CD4-positive, CD25-positive, alpha-beta regulatory T cell (primary cell): ENCODE measurements at regions not wholly inside any gene's neighbourhood (a gene's known extent, or its start where the extent isn't known, plus 50 kb on each side); places are given as distances from the start of the nearest gene placed in this dataset.

Source experiments
- ATAC-seq, 2 donors: fragments of 150-1000 bp; cut with Tn5 transposase; one replicate each; pipeline ENCODE4 v1.10.0; 2021; ENCODE audit warnings: low read depth in 2 of 2, moderate number of reproducible peaks in 2 of 2, moderate library complexity in 1 of 2
- DNase-seq, 3 donors: peaks; one replicate each; pipeline versions ENCODE4 v3.0.0 to v3.0.0-alpha.2; 2012 to 2022; ENCODE audit warnings: mixed read lengths in 1 of 3
- H3K27ac ChIP-seq: one replicate; pipeline ENCODE4 v1.7.0; 2013; ENCODE audit warnings: mild to moderate bottlenecking, low read length; ENCODE audit not compliant: insufficient read depth, poor library complexity, severe bottlenecking
- H3K27me3 ChIP-seq: one replicate; pipeline ENCODE4 v1.7.0; 2013; ENCODE audit warnings: low read length; ENCODE audit not compliant: control insufficient read depth, insufficient read depth
- H3K36me3 ChIP-seq: one replicate; pipeline ENCODE4 v1.7.0; 2013; ENCODE audit warnings: mild to moderate bottlenecking, low read length, moderate library complexity; ENCODE audit not compliant: control insufficient read depth, insufficient read depth
- H3K4me1 ChIP-seq: 2 replicates; pipeline ENCODE4 v1.7.0; 2013; ENCODE audit warnings: mild to moderate bottlenecking, low read length; ENCODE audit not compliant: insufficient read depth, control insufficient read depth, poor library complexity, severe bottlenecking
- H3K4me3 ChIP-seq: one replicate; pipeline ENCODE4 v1.7.0; 2013; ENCODE audit warnings: low read depth, mild to moderate bottlenecking, low read length, moderate library complexity
- H3K9me3 ChIP-seq, 2 experiments: 1 replicate in 1 of 2; 2 replicates in 1 of 2; pipeline ENCODE4 v1.7.0; 2013; ENCODE audit warnings: low read length in 2 of 2, mild to moderate bottlenecking in 1 of 2, moderate library complexity in 1 of 2; ENCODE audit not compliant: control insufficient read depth in 2 of 2
- H3K27ac Mint-ChIP-seq, 3 donors: one replicate each; pipeline ENCODE4 v1.8.0; 2020 to 2022; ENCODE audit warnings: mild to moderate bottlenecking in 3 of 3, mixed read lengths in 3 of 3, moderate library complexity in 2 of 3
- H3K27me3 Mint-ChIP-seq: one replicate; pipeline ENCODE4 v1.8.0; 2022; ENCODE audit warnings: mild to moderate bottlenecking, mixed read lengths
- H3K36me3 Mint-ChIP-seq: one replicate; pipeline ENCODE4 v1.8.0; 2020; ENCODE audit warnings: mixed read lengths
- H3K4me1 Mint-ChIP-seq, 4 donors: one replicate each; pipeline ENCODE4 v1.8.0; 2020 to 2022; ENCODE audit warnings: mixed read lengths in 4 of 4, mild to moderate bottlenecking in 1 of 4
- H3K4me3 Mint-ChIP-seq, 4 donors: one replicate each; pipeline ENCODE4 v1.8.0; 2020 to 2022; ENCODE audit warnings: mild to moderate bottlenecking in 4 of 4, mixed read lengths in 4 of 4, moderate library complexity in 3 of 4
- H3K9me3 Mint-ChIP-seq, 7 donors: one replicate each; pipeline ENCODE4 v1.8.0; 2020 to 2022; ENCODE audit warnings: mixed read lengths in 7 of 7, mild to moderate bottlenecking in 3 of 7, moderate library complexity in 2 of 7

- no peak overlapping the region for H3K27ac Mint-ChIP-seq
- no peak overlapping the region for H3K4me3 Mint-ChIP-seq
- H3K4me1 Mint-ChIP-seq: no peaks in the 10 kb centered on the region
These were observed 349.5 kb upstream of the POU1F1 start for GRCh38 chr3:87625876-87626275.

GRCh38 chr3:87624860-87625259 lies 348.5 kb upstream of the POU1F1 start:
- Histone ChIP-seq H3K9me3 (no peaks in the 10 kb centered on the region), H3K27ac (no peak overlapping the region), H3K4me3 (no peak overlapping the region), H3K27me3 (no peaks in the 10 kb centered on the region), H3K4me1 (no peaks in the 10 kb centered on the region), H3K36me3 (no peaks in the 10 kb centered on the region)
- no peak overlapping the region for H3K27ac Mint-ChIP-seq
- no peak overlapping the region for H3K4me3 Mint-ChIP-seq
- H3K4me1 Mint-ChIP-seq: no peaks in the 10 kb centered on the region
- peaks cover 0 to 8% (median 3%) of the 10 kb centered on the region in 7 donors for H3K9me3 Mint-ChIP-seq
- H3K36me3 Mint-ChIP-seq: no peaks in the 10 kb centered on the region
- H3K27me3 Mint-ChIP-seq: no peaks in the 10 kb centered on the region
- ATAC-seq: no peak
- no peak for DNase-seq

More at GRCh38 chr3:87625876-87626275, 349.5 kb upstream of the POU1F1 start:
- Mint-ChIP-seq H3K27me3 (no peaks in the 10 kb centered on the region), H3K9me3 (peaks cover 0 to 8% (median 3%) of the 10 kb centered on the region in 7 donors), H3K36me3 (no peaks in the 10 kb centered on the region)
- no peaks in the 10 kb centered on the region for H3K27me3 ChIP-seq
- no peak overlapping the region for H3K27ac ChIP-seq
- ATAC-seq (no peak), DNase-seq (no peak)
- H3K4me1 ChIP-seq: no peaks in the 10 kb centered on the region
- no peaks in the 10 kb centered on the region for H3K36me3 ChIP-seq
- no peak overlapping the region for H3K4me3 ChIP-seq
- no peaks in the 10 kb centered on the region for H3K9me3 ChIP-seq

- H3K4me3 ChIP-seq: no peak overlapping the region
- Mint-ChIP-seq H3K4me3 (no peak overlapping the region), H3K9me3 (peaks cover 0 to 5% (median 3%) of the 10 kb centered on the region in 7 donors), H3K4me1 (no peaks in the 10 kb centered on the region), H3K27ac (no peak overlapping the region), H3K27me3 (no peaks in the 10 kb centered on the region), H3K36me3 (no peaks in the 10 kb centered on the region)
- H3K36me3 ChIP-seq: no peaks in the 10 kb centered on the region
- no peak overlapping the region for H3K27ac ChIP-seq
- no peaks in the 10 kb centered on the region for H3K4me1 ChIP-seq
- no peak for DNase-seq
- no peak for ATAC-seq
- H3K9me3 ChIP-seq: no peaks in the 10 kb centered on the region
- no peaks in the 10 kb centered on the region for H3K27me3 ChIP-seq
These were observed 345.3 kb upstream of the POU1F1 start for GRCh38 chr3:87621667-87622066.

- Mint-ChIP-seq H3K4me1 (no peaks in the 10 kb centered on the region), H3K36me3 (no peaks in the 10 kb centered on the region), H3K27ac (no peak overlapping the region), H3K4me3 (no peak overlapping the region), H3K27me3 (no peaks in the 10 kb centered on the region), H3K9me3 (peaks cover 0 to 29% (median 10%) of the 10 kb centered on the region in 7 donors)
- no peak for DNase-seq
- Histone ChIP-seq H3K36me3 (no peaks in the 10 kb centered on the region), H3K27me3 (no peaks in the 10 kb centered on the region), H3K27ac (no peak overlapping the region), H3K4me3 (no peak overlapping the region), H3K4me1 (no peaks in the 10 kb centered on the region), H3K9me3 (peaks cover 11 to 12% of the 10 kb centered on the region in 2 experiments)
- no peak for ATAC-seq
These were observed 339.1 kb upstream of the POU1F1 start for GRCh38 chr3:87615506-87615905.

GRCh38 chr3:87614998-87615397 lies 338.6 kb upstream of the POU1F1 start:
- Mint-ChIP-seq H3K4me1 (no peaks in the 10 kb centered on the region), H3K36me3 (no peaks in the 10 kb centered on the region), H3K27me3 (no peaks in the 10 kb centered on the region), H3K4me3 (no peak overlapping the region), H3K27ac (no peak overlapping the region), H3K9me3 (peaks cover 0 to 29% (median 10%) of the 10 kb centered on the region in 7 donors)
- DNase-seq (no peak), ATAC-seq (no peak)
- Histone ChIP-seq H3K4me1 (no peaks in the 10 kb centered on the region), H3K9me3 (peaks cover 11 to 12% of the 10 kb centered on the region in 2 experiments), H3K27me3 (no peaks in the 10 kb centered on the region), H3K27ac (no peak overlapping the region), H3K36me3 (no peaks in the 10 kb centered on the region), H3K4me3 (no peak overlapping the region)

GRCh38 chr3:87607234-87607633 lies 330.9 kb upstream of the POU1F1 start:
- H3K27ac Mint-ChIP-seq: no peak overlapping the region
- H3K9me3 Mint-ChIP-seq: peaks cover 0 to 26% (median 5%) of the 10 kb centered on the region in 7 donors
- H3K27me3 ChIP-seq: no peaks in the 10 kb centered on the region
- no peaks in the 10 kb centered on the region for H3K36me3 Mint-ChIP-seq
- no peak overlapping the region for H3K4me3 Mint-ChIP-seq
- H3K36me3 ChIP-seq: no peaks in the 10 kb centered on the region
- no peaks in the 10 kb centered on the region for H3K4me1 ChIP-seq
- H3K9me3 ChIP-seq: peaks cover 2 to 5% of the 10 kb centered on the region in 2 experiments
- no peaks in the 10 kb centered on the region for H3K27me3 Mint-ChIP-seq
- DNase-seq (no peak), ATAC-seq (no peak)
- H3K4me3 ChIP-seq: no peak overlapping the region
- H3K27ac ChIP-seq: no peak overlapping the region
- no peaks in the 10 kb centered on the region for H3K4me1 Mint-ChIP-seq

GRCh38 chr3:87595798-87596197 lies 319.4 kb upstream of the POU1F1 start:
- peaks cover 0 to 18% (median 7%) of the 10 kb centered on the region in 7 donors for H3K9me3 Mint-ChIP-seq
- no peak for ATAC-seq
- H3K36me3 Mint-ChIP-seq: no peaks in the 10 kb centered on the region

GRCh38 chr3:87581240-87581639 lies 304.9 kb upstream of the POU1F1 start:
- Histone ChIP-seq H3K27ac (no peak overlapping the region), H3K9me3 (no peaks in the 10 kb centered on the region), H3K36me3 (no peaks in the 10 kb centered on the region), H3K27me3 (no peaks in the 10 kb centered on the region), H3K4me3 (no peak overlapping the region), H3K4me1 (no peaks in the 10 kb centered on the region)
- H3K27ac Mint-ChIP-seq: no peak overlapping the region
- ATAC-seq (no peak), DNase-seq (no peak)
- peaks cover 0 to 8% (median 1%) of the 10 kb centered on the region in 7 donors for H3K9me3 Mint-ChIP-seq
- no peaks in the 10 kb centered on the region for H3K4me1 Mint-ChIP-seq
- no peak overlapping the region for H3K4me3 Mint-ChIP-seq
- H3K36me3 Mint-ChIP-seq: no peaks in the 10 kb centered on the region
- H3K27me3 Mint-ChIP-seq: no peaks in the 10 kb centered on the region

More at GRCh38 chr3:87595798-87596197, 319.4 kb upstream of the POU1F1 start:
- DNase-seq: no peak
- Mint-ChIP-seq H3K4me3 (no peak overlapping the region), H3K27ac (no peak overlapping the region), H3K27me3 (no peaks in the 10 kb centered on the region), H3K4me1 (no peaks in the 10 kb centered on the region)
- H3K9me3 ChIP-seq: peaks cover 0 to 2% of the 10 kb centered on the region in 2 experiments
- H3K27me3 ChIP-seq: no peaks in the 10 kb centered on the region
- no peaks in the 10 kb centered on the region for H3K36me3 ChIP-seq
- no peak overlapping the region for H3K4me3 ChIP-seq
- H3K4me1 ChIP-seq: no peaks in the 10 kb centered on the region
- H3K27ac ChIP-seq: no peak overlapping the region
